Stimulated activated CD8-positive, alpha-beta memory T cell treated with anti-CD3 and anti-CD28 coated beads, Interleukin-7, amount 100 ng/mL, for 4 hours (primary cell): ENCODE measurements at regions not wholly inside any gene's neighbourhood (a gene's known extent, or its start where the extent isn't known, plus 50 kb on each side); places are given as distances from the start of the nearest gene placed in this dataset.

ENCODE experiments used
- DNase-seq, 2 donors: peaks; one replicate each; pipeline ENCODE4 v3.0.0-alpha.2; 2020; ENCODE audit warnings: low read depth in 2 of 2

DNA sequence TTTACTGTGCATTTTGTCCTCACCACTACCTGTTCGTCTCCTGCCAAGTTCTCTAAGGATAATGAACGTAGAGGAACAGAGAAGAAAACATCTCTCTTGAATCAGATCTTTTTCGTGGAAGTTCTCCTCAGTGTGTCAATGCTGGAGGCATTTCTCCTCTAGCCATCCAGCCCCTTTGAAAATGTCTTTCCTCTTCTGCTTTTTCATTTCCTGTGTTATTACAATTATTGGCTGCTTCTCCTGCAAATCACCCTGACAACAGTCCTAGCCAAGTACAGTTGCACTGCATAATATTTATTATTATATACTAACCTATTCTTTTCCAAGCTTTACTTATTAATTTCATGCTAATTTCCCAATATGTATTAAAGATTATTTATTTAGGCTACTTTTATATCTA lies 61.8 kb upstream of the TRPM3 start:
- no peak for DNase-seq

DNA sequence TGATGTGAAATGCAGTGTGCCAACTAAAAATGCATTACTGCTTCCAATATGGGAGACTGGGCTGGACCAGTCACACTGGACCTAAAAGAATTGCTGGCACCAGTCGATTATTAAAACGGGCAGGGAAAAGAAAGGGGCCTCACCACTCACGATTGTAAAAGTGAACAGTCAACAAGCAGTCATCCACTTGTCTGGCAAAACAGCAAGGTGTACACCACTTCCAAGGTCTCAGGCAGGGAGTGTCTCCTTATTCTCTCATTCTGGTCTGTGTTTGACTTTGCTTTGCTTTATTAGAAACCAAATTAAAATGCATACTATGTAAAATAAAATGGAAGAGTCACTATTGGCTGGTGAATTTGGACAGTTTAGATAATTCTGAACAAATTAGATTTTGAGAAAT lies 57.8 kb upstream of the TRPM3 start:
- DNase-seq: no peak

DNA sequence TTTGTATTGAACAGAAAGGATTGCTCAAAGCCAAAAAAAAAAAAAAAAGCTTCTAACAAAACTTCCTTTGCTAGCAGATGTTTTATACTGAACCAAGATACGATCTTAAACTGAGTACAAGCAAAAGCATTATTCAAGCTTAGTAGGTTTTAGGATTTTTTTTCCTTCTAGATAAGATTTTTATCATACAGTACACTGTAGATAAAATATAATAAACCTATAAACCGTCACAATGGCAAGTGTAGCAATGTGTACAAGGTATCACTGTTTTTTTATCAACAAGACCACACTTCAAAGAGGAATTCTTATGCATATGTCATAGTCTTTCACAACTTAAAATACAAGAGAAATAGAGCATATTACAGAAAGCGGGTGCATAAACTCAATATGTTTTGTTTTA lies 56.5 kb upstream of the TRPM3 start:
- DNase-seq: no peak

DNA sequence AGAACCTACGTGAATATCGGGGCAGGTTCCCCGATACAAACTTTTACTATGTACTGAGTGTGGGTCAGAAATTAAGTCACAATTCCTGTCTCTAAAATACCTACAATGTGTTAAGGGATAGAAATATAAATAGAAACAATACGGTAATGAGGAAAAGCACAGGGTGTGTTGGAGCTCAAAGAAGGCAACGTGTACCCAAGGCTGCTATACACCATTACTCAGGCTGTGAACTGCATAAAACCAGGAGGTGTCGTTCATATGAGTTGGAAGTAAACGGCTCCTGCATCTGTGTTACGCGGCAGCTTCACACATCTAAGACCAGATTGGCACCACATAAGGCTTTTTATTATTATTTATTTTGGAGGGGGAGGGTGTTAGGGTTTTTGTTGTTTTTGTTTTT lies 50.1 kb upstream of the TRPM3 start:
- no peak for DNase-seq
